PC-3 (cell line): ENCODE measurements at regions not wholly inside any gene's neighbourhood (a gene's known extent, or its start where the extent isn't known, plus 50 kb on each side); places are given as distances from the start of the nearest gene placed in this dataset.

Experiments used
- ATAC-seq: fragments of 200-7000 bp; cut with Tn5 transposase; 2 replicates; pipeline ENCODE4 v1.9.1; 2020; ENCODE audit warnings: mild to moderate bottlenecking, moderate library complexity
- BruUV-seq: library from RNA; stranded (reverse); fragments of 400-500 nt; replicated peaks from 2 replicates; lab custom pipeline; 2021; lab: Mats Ljungman, UMichigan
- CTCF ChIA-PET: fragments of 300-600 bp; sonication (Branson Sonifier 250); formaldehyde crosslinking; loops from one replicate; lab custom pipeline; 2022; ENCODE audit warnings: antibody characterized with exemption; lab: Charles Lee
- POLR2A ChIA-PET: fragments of 300-600 bp; sonication (Branson Sonifier 250); formaldehyde crosslinking; loops from one replicate; lab custom pipeline; 2022; ENCODE audit warnings: antibody characterized with exemption; ENCODE audit not compliant: unreplicated experiment; lab: Charles Lee
- DNase-seq: peaks from one replicate; pipeline ENCODE4 v3.0.0-alpha.2; 2015
- H2AFZ ChIP-seq: fragments of 300-600 bp; sonication (generic); 2 replicates; pipeline ENCODE4 v1.6.0; 2016; ENCODE audit warnings: antibody characterized with exemption, low read length
- H3F3A ChIP-seq: fragments of 300-600 bp; sonication (generic); one replicate; pipeline ENCODE4 v1.6.0; 2017; ENCODE audit warnings: antibody characterized with exemption, low read length, control low read depth, mild to moderate bottlenecking; ENCODE audit not compliant: unreplicated experiment
- H3K27ac ChIP-seq: fragments of 300-600 bp; sonication (generic); 2 replicates; pipeline ENCODE4 v1.5.1; 2016; ENCODE audit warnings: mild to moderate bottlenecking, low read length
- H3K27me3 ChIP-seq: fragments of 300-600 bp; sonication (generic); 2 replicates; pipeline ENCODE4 v1.6.1; 2016; ENCODE audit warnings: low read length, mixed read lengths
- H3K36me3 ChIP-seq: fragments of 300-600 bp; sonication (generic); 2 replicates; pipeline ENCODE4 v1.6.1; 2016; ENCODE audit warnings: low read depth, mixed run types, low read length, mixed read lengths
- H3K4me1 ChIP-seq: fragments of 300-600 bp; sonication (generic); 2 replicates; pipeline ENCODE4 v1.5.1; 2016; ENCODE audit warnings: low read length; ENCODE audit not compliant: insufficient read depth
- H3K4me2 ChIP-seq: fragments of 300-600 bp; sonication (generic); 2 replicates; pipeline ENCODE4 v1.6.0; 2016; ENCODE audit warnings: low read length
- H3K4me3 ChIP-seq: fragments of 300-600 bp; sonication (generic); 2 replicates; pipeline ENCODE4 v1.5.1; 2016; ENCODE audit warnings: mild to moderate bottlenecking, low read length, mixed read lengths
- H3K79me2 ChIP-seq: fragments of 300-600 bp; sonication (generic); 2 replicates; pipeline ENCODE4 v1.6.1; 2017; ENCODE audit warnings: low read length, mixed read lengths
- H3K9ac ChIP-seq: fragments of 300-600 bp; sonication (generic); 2 replicates; pipeline ENCODE4 v1.6.0; 2016; ENCODE audit warnings: mild to moderate bottlenecking, low read length
- H3K9me2 ChIP-seq: fragments of 300-600 bp; sonication (generic); replicated peaks from 2 replicates; pipeline ENCODE4 v1.6.1; 2016; ENCODE audit warnings: mixed run types, low read length, mixed read lengths
- H3K9me3 ChIP-seq: fragments of 300-600 bp; sonication (generic); 2 replicates; pipeline ENCODE4 v1.6.1; 2016; ENCODE audit warnings: low read length, mixed read lengths
- H4K20me1 ChIP-seq: fragments of 300-600 bp; sonication (generic); 2 replicates; pipeline ENCODE4 v1.6.1; 2016; ENCODE audit warnings: low read length, mixed read lengths
- EZH2 ChIP-seq: fragments of 300-600 bp; sonication (generic); IDR thresholded peaks from one replicate; pipeline ENCODE4 v1.6.1; 2017; ENCODE audit warnings: antibody characterized with exemption, mild to moderate bottlenecking, low read length; ENCODE audit not compliant: unreplicated experiment
- EZH2phosphoT487 ChIP-seq: fragments of 300-600 bp; sonication (generic); IDR thresholded peaks from 2 replicates; pipeline ENCODE4 v1.6.1; 2018; ENCODE audit warnings: mild to moderate bottlenecking, antibody characterized with exemption, low read length, borderline replicate concordance
- intact Hi-C: fragments of 100-400 bp; cut with micrococcal nuclease; formaldehyde crosslinking; loops from 2 replicates; pipeline ENCODE4 v1.9.0; 2023
- TF ChIP-seq, protein P1 (sequence below): fragments of 300-600 bp; sonication (generic); conservative IDR thresholded peaks from 2 replicates; pipeline ENCODE4 v1.5.1; 2017; ENCODE audit warnings: antibody characterized with exemption, low read depth, mild to moderate bottlenecking, low read length

DNA sequence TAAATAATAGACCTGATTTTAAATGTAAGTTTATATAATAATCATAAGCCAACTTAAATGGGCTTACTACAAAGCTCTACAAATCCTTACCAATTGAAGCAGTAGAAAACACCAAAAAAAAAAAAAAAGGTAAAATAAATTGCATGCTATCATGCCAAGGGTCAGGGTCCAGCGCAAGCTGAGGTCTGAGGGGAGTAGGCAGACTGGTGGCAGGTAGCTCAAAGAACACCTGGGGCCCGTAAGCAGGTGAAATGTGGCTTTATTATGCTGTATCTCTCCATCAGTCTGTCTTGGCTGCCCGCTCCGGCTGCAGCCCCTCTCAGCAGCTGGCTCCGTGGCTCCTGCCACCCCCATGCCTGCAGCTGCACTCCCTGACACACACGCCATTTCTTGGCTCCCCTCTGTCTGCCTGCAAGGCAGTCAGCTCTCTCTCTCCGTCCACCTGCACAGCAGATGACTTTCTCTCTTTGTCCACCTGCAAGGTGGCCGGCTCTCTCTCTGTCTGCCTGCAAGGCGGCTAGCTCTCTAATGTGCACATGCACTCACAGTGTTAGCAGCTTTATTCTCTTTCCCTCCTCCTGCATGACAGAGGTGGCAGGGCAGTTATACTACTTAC lies 209.4 kb upstream of the UGT8 start:
- H4K20me1 ChIP-seq = no peaks in the 10 kb centered on the region
- no peaks in the 10 kb centered on the region for H3K9me3 ChIP-seq
- no peaks in the 10 kb centered on the region for H3F3A ChIP-seq
- ATAC-seq (no peak), DNase-seq (no peak)
- no TSS peak for BruUV-seq
- POLR2A ChIA-PET = interaction anchor here (0.6 kb wide), 1 partner anchor 16 kb away, joined by 3 read pairs; no protein-coding TSS in a partner anchor
- no peaks in the 10 kb centered on the region for H3K79me2 ChIP-seq
- no peak overlapping the region for H3K9ac ChIP-seq
- no peaks in the 10 kb centered on the region for H3K9me2 ChIP-seq
- no peak overlapping the region for H3K4me2 ChIP-seq
- no peaks in the 10 kb centered on the region; the same call in 1 of the 2 replicates for H3K36me3 ChIP-seq
- H2AFZ ChIP-seq = no peak overlapping the region
- TF ChIP-seq, protein P1, sequence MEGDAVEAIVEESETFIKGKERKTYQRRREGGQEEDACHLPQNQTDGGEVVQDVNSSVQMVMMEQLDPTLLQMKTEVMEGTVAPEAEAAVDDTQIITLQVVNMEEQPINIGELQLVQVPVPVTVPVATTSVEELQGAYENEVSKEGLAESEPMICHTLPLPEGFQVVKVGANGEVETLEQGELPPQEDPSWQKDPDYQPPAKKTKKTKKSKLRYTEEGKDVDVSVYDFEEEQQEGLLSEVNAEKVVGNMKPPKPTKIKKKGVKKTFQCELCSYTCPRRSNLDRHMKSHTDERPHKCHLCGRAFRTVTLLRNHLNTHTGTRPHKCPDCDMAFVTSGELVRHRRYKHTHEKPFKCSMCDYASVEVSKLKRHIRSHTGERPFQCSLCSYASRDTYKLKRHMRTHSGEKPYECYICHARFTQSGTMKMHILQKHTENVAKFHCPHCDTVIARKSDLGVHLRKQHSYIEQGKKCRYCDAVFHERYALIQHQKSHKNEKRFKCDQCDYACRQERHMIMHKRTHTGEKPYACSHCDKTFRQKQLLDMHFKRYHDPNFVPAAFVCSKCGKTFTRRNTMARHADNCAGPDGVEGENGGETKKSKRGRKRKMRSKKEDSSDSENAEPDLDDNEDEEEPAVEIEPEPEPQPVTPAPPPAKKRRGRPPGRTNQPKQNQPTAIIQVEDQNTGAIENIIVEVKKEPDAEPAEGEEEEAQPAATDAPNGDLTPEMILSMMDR = no peak
- TF ChIP-seq EZH2phosphoT487 (no peak), EZH2 (no peak)
- CTCF ChIA-PET = no interaction called here
- peaks cover 2% of the 10 kb centered on the region; the same call in 1 of the 2 replicates for H3K4me1 ChIP-seq
- no peak overlapping the region for H3K27ac ChIP-seq
- intact Hi-C loops = loop anchor here (5.0 kb wide), 1 partner anchor 418 kb away; no protein-coding TSS in a partner anchor
- no peak overlapping the region for H3K4me3 ChIP-seq
- H3K27me3 ChIP-seq = no peaks in the 10 kb centered on the region

GRCh38 chr4:114393295-114394038 lies 205.1 kb upstream of the UGT8 start:
- intact Hi-C loops = no loop called here
- Histone ChIP-seq H3K9ac (no peak overlapping the region), H3K36me3 (no peaks in the 10 kb centered on the region), H4K20me1 (no peaks in the 10 kb centered on the region), H3K4me3 (no peak overlapping the region), H3K9me3 (no peaks in the 10 kb centered on the region), H3K79me2 (no peaks in the 10 kb centered on the region), H2AFZ (no peak overlapping the region), H3K4me1 (no peaks in the 10 kb centered on the region), H3K9me2 (no peaks in the 10 kb centered on the region), H3F3A (no peaks in the 10 kb centered on the region), H3K27ac (no peak overlapping the region), H3K4me2 (no peak overlapping the region), H3K27me3 (no peaks in the 10 kb centered on the region)
- no peak for ATAC-seq
- BruUV-seq = no TSS peak
- DNase-seq = no peak
- TF ChIP-seq EZH2phosphoT487 (no peak), EZH2 (no peak)
- TF ChIP-seq, protein P1 = no peak
- ChIA-PET CTCF (no interaction called here), POLR2A (no interaction called here)
